ENCODE measurements at regions not wholly inside any gene's neighbourhood (a gene's known extent, or its start where the extent isn't known, plus 50 kb on each side); places are given as distances from the start of the nearest gene placed in this dataset.

DNA sequence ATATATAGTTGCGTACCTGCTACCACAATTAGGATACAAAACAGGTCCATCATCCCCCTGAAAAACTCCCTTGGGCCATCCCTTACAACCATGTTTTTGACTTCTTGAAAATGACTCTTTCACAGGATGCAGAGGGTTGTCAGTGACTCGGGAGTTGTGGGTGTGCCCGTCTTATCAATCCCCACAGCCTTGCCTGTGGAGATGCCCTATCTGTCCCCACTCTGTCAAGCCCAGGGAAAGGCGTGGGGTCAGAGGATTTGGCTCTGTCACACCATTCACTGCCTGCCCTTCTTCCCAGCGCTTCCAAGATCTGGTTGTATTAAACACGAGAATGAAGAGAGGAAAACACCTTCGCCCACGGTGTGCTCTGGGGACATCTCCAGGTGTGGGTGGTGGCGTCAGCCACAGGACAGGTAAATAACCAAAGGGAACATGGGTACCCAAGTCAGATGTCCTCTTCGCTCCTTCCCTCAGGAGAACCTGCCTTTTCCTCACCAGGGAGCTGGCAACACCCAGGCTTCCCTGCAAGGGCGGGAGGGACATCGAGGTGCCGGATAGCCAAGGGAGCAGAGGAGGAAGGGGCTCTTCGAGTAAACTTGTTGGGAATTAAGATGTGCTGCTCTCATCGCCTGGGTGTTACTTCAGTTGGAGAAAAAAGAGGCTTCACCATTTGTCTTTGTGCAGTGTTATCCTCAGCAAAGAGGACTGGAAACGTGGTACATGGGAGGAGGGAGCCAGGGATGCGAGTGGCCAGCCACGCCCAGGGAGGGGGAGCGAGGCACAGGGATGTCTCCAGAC is 100.3 kb downstream of the B3GNT2 start (continued):
- peak; percentile 49 to 61; a peak in 2 of 4 replicates for TF ChIP-seq ARNT (IDR thresholded peaks at IDR 0.05)
- TF ChIP-seq XRCC5 (IDR thresholded peaks at IDR 0.05; ENCODE audit: low read depth, low read length): peak; percentile 31; the same call in 1 of the 2 replicates
- no peak for TF ChIP-seq TCF7 (IDR thresholded peaks at IDR 0.05; ENCODE audit: borderline replicate concordance)
- TF ChIP-seq, protein P1, sequence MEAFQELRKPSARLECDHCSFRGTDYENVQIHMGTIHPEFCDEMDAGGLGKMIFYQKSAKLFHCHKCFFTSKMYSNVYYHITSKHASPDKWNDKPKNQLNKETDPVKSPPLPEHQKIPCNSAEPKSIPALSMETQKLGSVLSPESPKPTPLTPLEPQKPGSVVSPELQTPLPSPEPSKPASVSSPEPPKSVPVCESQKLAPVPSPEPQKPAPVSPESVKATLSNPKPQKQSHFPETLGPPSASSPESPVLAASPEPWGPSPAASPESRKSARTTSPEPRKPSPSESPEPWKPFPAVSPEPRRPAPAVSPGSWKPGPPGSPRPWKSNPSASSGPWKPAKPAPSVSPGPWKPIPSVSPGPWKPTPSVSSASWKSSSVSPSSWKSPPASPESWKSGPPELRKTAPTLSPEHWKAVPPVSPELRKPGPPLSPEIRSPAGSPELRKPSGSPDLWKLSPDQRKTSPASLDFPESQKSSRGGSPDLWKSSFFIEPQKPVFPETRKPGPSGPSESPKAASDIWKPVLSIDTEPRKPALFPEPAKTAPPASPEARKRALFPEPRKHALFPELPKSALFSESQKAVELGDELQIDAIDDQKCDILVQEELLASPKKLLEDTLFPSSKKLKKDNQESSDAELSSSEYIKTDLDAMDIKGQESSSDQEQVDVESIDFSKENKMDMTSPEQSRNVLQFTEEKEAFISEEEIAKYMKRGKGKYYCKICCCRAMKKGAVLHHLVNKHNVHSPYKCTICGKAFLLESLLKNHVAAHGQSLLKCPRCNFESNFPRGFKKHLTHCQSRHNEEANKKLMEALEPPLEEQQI (IDR thresholded peaks at IDR 0.05): peak; percentile 70; the same call in 1 of the 2 replicates
- peak; percentile 95 for TF ChIP-seq GATAD2B (IDR thresholded peaks at IDR 0.05; ENCODE audit: borderline replicate concordance)
- TF ChIP-seq, protein P2, sequence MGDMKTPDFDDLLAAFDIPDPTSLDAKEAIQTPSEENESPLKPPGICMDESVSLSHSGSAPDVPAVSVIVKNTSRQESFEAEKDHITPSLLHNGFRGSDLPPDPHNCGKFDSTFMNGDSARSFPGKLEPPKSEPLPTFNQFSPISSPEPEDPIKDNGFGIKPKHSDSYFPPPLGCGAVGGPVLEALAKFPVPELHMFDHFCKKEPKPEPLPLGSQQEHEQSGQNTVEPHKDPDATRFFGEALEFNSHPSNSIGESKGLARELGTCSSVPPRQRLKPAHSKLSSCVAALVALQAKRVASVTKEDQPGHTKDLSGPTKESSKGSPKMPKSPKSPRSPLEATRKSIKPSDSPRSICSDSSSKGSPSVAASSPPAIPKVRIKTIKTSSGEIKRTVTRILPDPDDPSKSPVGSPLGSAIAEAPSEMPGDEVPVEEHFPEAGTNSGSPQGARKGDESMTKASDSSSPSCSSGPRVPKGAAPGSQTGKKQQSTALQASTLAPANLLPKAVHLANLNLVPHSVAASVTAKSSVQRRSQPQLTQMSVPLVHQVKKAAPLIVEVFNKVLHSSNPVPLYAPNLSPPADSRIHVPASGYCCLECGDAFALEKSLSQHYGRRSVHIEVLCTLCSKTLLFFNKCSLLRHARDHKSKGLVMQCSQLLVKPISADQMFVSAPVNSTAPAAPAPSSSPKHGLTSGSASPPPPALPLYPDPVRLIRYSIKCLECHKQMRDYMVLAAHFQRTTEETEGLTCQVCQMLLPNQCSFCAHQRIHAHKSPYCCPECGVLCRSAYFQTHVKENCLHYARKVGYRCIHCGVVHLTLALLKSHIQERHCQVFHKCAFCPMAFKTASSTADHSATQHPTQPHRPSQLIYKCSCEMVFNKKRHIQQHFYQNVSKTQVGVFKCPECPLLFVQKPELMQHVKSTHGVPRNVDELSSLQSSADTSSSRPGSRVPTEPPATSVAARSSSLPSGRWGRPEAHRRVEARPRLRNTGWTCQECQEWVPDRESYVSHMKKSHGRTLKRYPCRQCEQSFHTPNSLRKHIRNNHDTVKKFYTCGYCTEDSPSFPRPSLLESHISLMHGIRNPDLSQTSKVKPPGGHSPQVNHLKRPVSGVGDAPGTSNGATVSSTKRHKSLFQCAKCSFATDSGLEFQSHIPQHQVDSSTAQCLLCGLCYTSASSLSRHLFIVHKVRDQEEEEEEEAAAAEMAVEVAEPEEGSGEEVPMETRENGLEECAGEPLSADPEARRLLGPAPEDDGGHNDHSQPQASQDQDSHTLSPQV (IDR thresholded peaks at IDR 0.05): peak; percentile 75
- TF ChIP-seq MCM2 (IDR thresholded peaks at IDR 0.05; ENCODE audit: low read depth): no peak
- peak; percentile 53 for TF ChIP-seq NFE2 (IDR thresholded peaks at IDR 0.05; ENCODE audit: low read depth)
- no peak for TF ChIP-seq CBX8 (IDR thresholded peaks at IDR 0.05; ENCODE audit: borderline replicate concordance, extremely low read depth, low read depth, low read length, poor library complexity, severe bottlenecking)
- no peak for TF ChIP-seq NR2C2 (CRISPR knock-in tag; IDR thresholded peaks at IDR 0.05)
- TF ChIP-seq NR2C2 (tag; IDR thresholded peaks at IDR 0.05): peak; percentile 36; the same call in 1 of the 2 replicates
- TF ChIP-seq, protein P3, sequence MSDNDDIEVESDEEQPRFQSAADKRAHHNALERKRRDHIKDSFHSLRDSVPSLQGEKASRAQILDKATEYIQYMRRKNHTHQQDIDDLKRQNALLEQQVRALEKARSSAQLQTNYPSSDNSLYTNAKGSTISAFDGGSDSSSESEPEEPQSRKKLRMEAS (CRISPR knock-in tag; IDR thresholded peaks at IDR 0.05): peak; percentile 36; the same call in 1 of the 2 replicates
- TF ChIP-seq, protein P4, sequence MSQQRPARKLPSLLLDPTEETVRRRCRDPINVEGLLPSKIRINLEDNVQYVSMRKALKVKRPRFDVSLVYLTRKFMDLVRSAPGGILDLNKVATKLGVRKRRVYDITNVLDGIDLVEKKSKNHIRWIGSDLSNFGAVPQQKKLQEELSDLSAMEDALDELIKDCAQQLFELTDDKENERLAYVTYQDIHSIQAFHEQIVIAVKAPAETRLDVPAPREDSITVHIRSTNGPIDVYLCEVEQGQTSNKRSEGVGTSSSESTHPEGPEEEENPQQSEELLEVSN (IDR thresholded peaks at IDR 0.05; ENCODE audit: borderline replicate concordance in 1 of 2, extremely low read depth in 1 of 2, insufficient read depth in 1 of 2, insufficient read length in 1 of 2, low read depth in 1 of 2, low read length in 1 of 2, poor library complexity in 1 of 2, severe bottlenecking in 1 of 2): peak in 1 of 2 experiments; percentile 51
- TF ChIP-seq, protein P5, sequence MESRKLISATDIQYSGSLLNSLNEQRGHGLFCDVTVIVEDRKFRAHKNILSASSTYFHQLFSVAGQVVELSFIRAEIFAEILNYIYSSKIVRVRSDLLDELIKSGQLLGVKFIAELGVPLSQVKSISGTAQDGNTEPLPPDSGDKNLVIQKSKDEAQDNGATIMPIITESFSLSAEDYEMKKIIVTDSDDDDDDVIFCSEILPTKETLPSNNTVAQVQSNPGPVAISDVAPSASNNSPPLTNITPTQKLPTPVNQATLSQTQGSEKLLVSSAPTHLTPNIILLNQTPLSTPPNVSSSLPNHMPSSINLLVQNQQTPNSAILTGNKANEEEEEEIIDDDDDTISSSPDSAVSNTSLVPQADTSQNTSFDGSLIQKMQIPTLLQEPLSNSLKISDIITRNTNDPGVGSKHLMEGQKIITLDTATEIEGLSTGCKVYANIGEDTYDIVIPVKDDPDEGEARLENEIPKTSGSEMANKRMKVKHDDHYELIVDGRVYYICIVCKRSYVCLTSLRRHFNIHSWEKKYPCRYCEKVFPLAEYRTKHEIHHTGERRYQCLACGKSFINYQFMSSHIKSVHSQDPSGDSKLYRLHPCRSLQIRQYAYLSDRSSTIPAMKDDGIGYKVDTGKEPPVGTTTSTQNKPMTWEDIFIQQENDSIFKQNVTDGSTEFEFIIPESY (CRISPR knock-in tag; IDR thresholded peaks at IDR 0.05): no peak
- TF ChIP-seq SMAD4 (CRISPR knock-in tag; conservative IDR thresholded peaks at IDR 0.05): 0 out of 2 replicates have a peak, but pooled peaks have one; percentile 45
- TF ChIP-seq EP400 (IDR thresholded peaks at IDR 0.05): peak; percentile 36
